HG02973 (cell line): ENCODE measurements at regions not wholly inside any gene's neighbourhood (a gene's known extent, or its start where the extent isn't known, plus 50 kb on each side); places are given as distances from the start of the nearest gene placed in this dataset.
"Not testable (repeated sequence)": the region's sequence is repeated elsewhere in the genome, so short reads cannot be mapped to it uniquely, and the experiment has no call there.

ENCODE experiments used
- ATAC-seq: cut with Tn5 transposase; IDR thresholded peaks from one replicate; pipeline ENCODE4 v1.9.1; 2021; ENCODE audit warnings: moderate library complexity; ENCODE audit not compliant: unreplicated experiment

- no peak for ATAC-seq
These were observed 172.9 kb upstream of the PPP1R26 start for GRCh38 chr9:135306699-135307098.

DNA sequence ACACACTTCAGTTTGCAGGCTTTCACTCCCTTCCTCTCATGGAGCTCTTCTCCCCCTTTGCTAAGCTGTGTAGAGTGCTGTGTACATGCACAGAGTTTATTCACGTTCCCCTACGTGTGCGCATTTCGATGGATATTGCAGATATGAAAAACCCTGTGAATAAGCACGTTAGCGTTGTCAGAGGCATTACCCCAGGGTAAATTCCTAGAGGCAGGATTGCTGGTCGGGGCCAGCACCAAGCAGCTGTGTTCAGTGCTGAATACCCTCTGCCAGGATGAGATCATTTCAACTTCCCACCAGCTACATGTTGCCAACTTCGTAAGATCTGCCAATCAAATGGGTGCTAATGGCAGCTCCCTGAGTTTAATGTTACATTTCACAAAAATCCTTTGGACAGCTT, 172.3 kb upstream of the PPP1R26 start:
- ATAC-seq, result no peak

DNA sequence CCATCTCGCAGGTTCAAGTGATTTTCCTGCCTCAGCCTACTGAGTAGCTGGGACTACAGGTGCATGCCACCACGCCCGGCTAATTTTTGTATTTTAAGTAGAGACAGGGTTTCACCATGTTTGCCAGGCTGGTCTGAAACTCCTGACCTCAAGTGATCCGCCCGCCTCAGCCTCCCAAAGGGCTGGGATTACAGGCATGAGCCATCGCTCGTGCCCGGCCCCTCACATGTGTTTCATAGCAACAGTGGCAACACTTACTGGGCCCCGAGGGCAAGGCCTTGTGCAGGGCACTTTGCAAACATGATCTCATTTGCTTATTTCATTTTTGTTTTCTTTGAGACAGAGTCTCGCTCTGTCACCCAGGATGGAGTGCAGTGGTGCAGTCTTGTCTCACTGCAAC, 171.7 kb upstream of the PPP1R26 start:
- not testable (repeated sequence) for ATAC-seq

DNA sequence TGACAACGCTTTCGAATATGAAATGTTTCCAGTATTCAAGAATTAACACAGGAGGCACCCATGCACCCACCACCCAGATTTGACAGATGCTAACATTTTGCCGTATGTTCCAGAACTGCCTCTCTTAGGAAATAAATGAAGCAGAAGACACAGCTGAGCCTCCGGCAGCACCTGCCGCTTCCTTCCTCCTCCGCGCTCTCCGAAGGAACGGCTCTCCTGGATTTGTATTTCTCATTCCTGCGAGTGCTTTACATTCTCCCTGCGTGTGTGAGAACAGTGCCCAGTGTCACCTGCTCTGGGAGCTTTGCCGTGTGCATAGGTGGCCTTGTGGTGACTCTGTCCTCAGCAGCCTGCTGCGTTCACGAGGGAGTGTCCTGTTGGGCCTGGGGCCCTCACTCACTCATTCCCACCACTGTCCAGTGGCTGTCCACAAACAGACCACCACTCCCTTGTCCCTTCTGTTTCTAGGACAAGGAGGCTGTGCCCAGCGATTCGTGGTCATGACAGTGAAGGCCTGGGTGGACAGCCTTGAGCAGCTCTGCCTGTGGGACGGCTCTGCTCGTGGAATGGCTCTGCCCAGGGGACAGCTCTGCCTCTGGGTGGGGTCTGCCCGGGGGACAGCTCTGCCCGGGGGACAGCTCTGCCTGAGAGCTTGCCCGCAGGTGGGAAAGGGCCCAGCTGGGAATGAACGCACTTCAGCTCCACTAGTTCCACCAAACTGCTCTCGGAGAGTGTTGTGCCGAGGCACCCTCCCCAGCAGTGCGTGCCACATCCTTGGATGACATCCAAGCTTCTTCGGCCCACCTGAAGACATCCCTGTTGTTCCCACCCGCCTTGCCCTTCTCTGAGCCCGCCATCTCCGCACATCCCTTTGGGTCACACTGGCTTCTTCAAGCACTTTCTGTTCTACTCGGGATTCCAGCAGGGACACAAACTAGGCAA, 170.5 kb upstream of the PPP1R26 start:
- no peak for ATAC-seq

- ATAC-seq, result no peak
These were observed 169.8 kb upstream of the PPP1R26 start for GRCh38 chr9:135309763-135310125.

DNA sequence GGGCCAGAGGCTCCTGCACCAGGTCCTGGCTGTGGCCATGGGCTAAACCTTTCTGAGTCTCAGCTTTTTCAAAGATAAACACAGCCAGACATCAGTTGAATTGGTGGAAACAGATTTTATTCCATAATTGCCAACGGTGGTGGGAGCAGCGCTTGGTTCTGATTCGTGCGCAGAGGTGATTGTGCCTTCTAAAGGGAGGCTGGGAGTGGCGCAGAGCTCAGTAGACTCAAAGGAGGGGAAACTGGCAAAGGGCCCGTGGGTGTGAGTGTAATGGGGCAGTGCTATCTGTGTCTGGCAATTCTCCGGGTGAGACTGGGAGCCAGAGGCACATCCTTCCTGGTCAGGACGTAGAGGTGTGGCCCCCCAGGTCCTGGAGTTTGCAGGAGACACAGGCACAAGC, 169.4 kb upstream of the PPP1R26 start:
- no peak for ATAC-seq

DNA sequence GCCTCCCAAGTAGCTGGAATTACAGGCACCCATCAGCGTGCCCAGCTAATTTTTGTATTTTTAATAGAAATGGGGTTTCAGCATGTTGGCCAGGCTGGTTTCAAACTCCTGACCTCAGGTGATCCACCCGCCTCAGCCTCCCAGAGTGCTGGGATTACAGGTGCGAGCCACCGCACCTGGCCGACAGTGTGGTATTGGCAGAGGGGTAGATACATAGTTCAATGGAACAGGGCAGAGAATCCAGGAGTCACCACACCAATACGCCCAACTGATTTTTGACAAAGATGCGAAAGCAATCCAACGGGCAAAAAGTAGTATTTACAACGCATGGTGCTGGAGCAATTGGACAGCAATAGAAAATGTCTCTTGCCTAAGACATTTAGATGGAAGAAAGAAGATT, 164.0 kb upstream of the PPP1R26 start:
- ATAC-seq, result no peak

GRCh38 chr9:135320331-135320730, 159.3 kb upstream of the PPP1R26 start:
- ATAC-seq, result no peak

- no peak for ATAC-seq
These were observed 158.6 kb upstream of the PPP1R26 start for GRCh38 chr9:135320943-135321342.

- no peak for ATAC-seq
These were observed 158.0 kb upstream of the PPP1R26 start for GRCh38 chr9:135321580-135321979.

GRCh38 chr9:135324329-135324728, 155.3 kb upstream of the PPP1R26 start:
- ATAC-seq, result no peak

- ATAC-seq, result no peak
These were observed 153.4 kb upstream of the PPP1R26 start for GRCh38 chr9:135326141-135326540.

- no peak for ATAC-seq
These were observed 152.9 kb upstream of the PPP1R26 start for GRCh38 chr9:135326633-135327152.

DNA sequence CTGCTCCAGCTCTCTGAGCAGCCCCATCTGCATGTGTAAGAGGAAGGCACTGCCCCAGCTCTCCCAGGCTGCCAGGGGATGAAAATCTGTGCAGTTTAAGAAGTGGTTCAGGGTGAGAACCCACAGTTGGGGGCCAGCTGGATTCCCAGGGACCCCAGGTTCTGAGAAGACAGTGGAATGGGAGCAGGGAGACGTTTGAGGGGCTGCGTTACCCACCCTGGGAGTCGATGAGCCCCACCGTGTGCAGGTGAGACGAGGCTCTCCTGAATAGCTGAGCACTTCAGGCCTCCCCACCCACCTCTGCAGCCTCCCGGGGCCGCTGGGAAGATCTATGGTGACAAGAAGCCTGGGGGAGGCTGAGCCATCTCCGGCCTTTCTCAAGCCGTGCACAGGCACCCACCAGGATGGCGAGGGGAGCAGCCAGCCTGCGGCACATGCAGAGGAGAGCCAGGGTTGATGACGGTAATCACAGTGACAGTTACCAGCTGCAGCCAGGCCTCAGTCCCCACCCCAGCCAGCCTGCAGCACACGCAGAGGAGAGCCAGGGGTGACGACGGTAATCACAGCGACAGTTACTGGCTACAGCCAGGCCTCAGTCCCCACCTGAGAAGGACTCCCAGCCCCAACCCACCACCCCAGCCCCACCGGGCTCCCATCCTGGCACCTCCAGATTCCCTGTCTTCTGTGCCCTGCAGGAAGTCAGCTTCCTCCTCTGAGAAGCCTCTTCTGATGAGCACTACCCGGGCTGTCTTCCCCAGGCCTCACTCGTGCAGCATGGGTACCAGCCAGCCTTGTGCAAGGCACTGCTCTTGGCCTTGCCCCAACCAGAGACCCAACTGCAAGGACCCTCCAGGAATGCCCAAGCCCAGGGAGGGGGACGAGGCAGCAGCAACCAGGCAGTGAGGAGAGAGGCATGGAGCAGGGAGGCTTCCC, 150.8 kb upstream of the PPP1R26 start:
- ATAC-seq, result no peak

DNA sequence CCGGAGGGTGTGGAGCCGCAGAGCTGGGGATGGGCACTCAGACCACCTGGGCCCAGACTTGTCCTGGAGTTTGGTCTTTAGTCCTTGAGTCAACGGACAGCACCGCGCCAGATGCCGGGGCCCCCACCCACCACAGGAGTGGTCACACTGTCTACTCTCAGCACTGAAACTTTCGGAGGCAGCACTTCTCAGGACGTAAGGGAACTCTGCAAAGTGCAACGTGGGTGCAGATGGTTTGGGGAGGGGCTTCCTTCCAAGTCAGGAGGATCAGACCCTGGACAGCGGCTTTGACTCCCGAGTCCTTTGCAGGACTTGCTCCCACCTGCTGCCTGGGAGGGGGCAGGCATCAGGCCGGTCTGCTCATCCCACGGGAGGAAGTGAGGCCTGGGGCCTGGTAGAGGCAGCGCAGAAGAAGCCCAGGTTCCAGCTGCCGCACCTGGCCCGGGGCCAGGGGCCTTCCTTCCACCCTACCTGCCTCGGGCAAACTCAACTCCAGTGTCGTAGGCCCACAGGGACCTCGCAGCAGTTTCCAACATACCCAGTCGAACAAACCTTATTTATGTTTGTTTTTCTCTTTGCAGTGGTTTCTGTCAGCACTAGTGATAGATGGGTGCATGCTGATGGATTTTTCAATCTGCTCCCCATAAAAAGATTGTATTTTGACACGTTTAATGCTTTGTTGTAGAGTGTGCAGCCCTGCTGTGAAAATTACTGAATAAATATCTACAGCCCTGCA, 149.8 kb upstream of the PPP1R26 start:
- ATAC-seq, result no peak

GRCh38 chr9:135330307-135330631, 149.3 kb upstream of the PPP1R26 start:
- ATAC-seq, result no peak

- ATAC-seq, result no peak
These were observed 148.6 kb upstream of the PPP1R26 start for GRCh38 chr9:135330685-135331590.

GRCh38 chr9:135332516-135332915, 147.1 kb upstream of the PPP1R26 start:
- ATAC-seq, result no peak

DNA sequence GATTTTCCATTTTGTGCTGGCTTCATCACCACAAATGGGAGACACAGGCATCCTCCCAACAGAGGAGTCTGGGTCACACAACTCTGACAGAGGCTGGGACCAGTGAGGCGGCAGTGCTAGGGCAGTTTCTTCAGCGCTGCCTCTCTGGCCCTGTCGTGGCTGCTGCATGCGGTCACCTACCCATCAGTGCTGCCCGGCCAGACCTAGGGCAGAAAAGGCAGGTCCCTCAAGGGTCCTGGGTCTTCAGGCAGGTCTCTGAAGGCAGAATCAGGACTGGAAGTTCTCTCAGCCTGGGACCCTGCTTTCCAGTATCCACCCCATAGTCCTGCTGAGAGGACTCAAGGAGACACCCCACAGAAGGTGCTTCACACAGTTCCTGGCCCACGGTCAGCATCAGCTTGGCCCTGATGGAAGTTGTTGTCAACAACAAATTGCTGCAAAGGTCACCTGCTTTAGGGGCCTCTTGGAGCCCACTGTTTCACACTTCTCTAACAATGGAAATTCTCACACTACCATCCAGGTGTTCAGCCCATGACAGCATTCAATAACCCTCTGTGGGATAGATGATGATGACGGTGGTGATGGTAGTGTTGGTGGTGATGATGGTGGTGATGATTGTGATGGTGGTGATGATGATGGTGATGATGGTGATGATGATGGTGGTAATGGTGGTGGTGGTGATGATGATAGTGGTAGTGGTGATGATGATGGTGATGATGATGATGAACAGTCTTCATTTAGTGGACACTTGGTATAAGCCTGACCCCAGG, 146.4 kb upstream of the PPP1R26 start:
- no peak for ATAC-seq
